ENCODE measurements at regions not wholly inside any gene's neighbourhood (a gene's known extent, or its start where the extent isn't known, plus 50 kb on each side); places are given as distances from the start of the nearest gene placed in this dataset.

DNA sequence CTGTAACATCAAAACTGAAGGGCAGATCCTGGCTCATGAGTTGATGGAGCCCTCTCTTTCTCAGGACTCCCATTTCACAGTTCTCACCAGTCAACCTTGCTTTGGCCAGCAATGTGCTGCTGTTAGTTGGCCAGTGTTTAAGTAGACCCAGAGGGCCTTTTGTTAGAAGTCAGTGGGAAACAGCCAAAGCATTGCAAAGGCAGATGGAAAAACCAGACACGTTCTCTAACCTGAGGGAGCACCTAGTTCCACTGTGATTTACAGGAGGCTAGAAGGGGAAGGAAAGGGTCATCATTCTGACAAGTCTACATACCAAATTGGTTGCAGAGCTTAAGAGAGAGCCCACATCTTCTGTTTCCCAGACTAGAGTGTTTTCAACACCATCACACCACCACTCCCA is 196.4 kb downstream of the OPA1 start:
- intact Hi-C loops (cut with micrococcal nuclease; ENCODE audit: unreplicated experiment): no loop called here
- BruUV-seq (replicated peaks): no TSS peak
- Mint-ChIP-seq H3K4me3 (ENCODE audit: low read depth, unreplicated experiment) (no peak overlapping the region), H3K27ac (ENCODE audit: unreplicated experiment) (no peak overlapping the region), H3K36me3 (ENCODE audit: insufficient read depth, unreplicated experiment) (peaks cover 9% of the 10 kb centered on the region), H3K9me3 (ENCODE audit: low read depth, unreplicated experiment) (no peaks in the 10 kb centered on the region), H3K27me3 (ENCODE audit: unreplicated experiment) (no peaks in the 10 kb centered on the region), H3K4me1 (ENCODE audit: low read depth, unreplicated experiment) (peaks cover 81% of the 10 kb centered on the region)
- CTCF ChIA-PET: no interaction called here
- DNase-seq: no peak
- TF ChIP-seq, protein P1, sequence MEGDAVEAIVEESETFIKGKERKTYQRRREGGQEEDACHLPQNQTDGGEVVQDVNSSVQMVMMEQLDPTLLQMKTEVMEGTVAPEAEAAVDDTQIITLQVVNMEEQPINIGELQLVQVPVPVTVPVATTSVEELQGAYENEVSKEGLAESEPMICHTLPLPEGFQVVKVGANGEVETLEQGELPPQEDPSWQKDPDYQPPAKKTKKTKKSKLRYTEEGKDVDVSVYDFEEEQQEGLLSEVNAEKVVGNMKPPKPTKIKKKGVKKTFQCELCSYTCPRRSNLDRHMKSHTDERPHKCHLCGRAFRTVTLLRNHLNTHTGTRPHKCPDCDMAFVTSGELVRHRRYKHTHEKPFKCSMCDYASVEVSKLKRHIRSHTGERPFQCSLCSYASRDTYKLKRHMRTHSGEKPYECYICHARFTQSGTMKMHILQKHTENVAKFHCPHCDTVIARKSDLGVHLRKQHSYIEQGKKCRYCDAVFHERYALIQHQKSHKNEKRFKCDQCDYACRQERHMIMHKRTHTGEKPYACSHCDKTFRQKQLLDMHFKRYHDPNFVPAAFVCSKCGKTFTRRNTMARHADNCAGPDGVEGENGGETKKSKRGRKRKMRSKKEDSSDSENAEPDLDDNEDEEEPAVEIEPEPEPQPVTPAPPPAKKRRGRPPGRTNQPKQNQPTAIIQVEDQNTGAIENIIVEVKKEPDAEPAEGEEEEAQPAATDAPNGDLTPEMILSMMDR (IDR thresholded peaks at IDR 0.05; ENCODE audit: unreplicated experiment): no peak

DNA sequence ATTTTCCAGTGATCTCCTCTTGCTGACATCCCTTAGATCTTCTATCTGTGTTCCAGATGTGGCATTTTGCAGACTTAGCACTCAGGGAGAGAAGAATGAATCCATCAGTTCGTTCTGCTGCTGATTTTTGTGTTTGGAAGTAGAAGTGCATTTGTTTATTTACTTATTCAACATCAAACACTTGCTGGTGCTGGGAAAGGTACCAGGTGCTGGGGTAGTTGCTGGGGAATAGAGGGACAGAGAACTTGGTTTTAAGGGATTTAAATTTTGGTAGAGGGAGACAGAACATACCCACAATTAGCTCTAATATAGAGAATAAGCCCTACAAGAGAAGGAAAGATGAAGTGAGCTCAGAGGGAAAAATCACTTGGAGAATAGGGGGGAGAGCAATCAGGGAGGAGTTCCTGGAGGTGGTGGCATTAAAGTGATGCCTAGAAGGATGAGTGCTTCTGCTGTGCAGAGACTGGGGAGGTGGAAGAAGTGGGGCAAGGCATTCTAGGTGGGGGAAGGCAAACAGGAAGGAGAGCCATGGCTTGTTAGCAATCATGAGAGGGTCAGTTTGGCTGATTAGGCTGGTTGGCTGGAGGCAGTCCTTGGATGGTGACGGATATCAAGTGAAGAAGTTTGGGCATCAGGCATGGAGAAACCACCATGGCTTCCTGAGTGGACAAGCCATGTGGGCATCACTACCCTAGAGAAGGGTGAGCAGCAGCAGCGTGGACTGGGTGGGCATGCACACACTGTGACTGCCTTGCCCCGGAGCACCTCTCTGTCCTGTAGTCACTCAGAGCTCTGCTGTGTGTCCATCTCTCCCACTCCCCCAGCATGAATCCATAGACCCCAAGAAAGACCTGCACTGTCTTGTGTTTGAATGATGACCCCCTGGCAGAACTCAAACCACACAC is 197.3 kb downstream of the OPA1 start:
- CTCF ChIA-PET: no interaction called here
- Mint-ChIP-seq H3K36me3 (ENCODE audit: insufficient read depth, unreplicated experiment) (peaks cover 9% of the 10 kb centered on the region), H3K27ac (ENCODE audit: unreplicated experiment) (peak overlapping the region; percentile 14), H3K9me3 (ENCODE audit: low read depth, unreplicated experiment) (no peaks in the 10 kb centered on the region), H3K4me3 (ENCODE audit: low read depth, unreplicated experiment) (no peak overlapping the region), H3K27me3 (ENCODE audit: unreplicated experiment) (no peaks in the 10 kb centered on the region), H3K4me1 (ENCODE audit: low read depth, unreplicated experiment) (peaks cover 76% of the 10 kb centered on the region)
- DNase-seq: no peak
- intact Hi-C loops (cut with micrococcal nuclease; ENCODE audit: unreplicated experiment): loop anchor here (2.0 kb wide), 1 partner anchor 38 kb away; no protein-coding TSS in a partner anchor
- TF ChIP-seq, protein P1 (IDR thresholded peaks at IDR 0.05; ENCODE audit: unreplicated experiment): no peak
- no TSS peak for BruUV-seq (replicated peaks)

DNA sequence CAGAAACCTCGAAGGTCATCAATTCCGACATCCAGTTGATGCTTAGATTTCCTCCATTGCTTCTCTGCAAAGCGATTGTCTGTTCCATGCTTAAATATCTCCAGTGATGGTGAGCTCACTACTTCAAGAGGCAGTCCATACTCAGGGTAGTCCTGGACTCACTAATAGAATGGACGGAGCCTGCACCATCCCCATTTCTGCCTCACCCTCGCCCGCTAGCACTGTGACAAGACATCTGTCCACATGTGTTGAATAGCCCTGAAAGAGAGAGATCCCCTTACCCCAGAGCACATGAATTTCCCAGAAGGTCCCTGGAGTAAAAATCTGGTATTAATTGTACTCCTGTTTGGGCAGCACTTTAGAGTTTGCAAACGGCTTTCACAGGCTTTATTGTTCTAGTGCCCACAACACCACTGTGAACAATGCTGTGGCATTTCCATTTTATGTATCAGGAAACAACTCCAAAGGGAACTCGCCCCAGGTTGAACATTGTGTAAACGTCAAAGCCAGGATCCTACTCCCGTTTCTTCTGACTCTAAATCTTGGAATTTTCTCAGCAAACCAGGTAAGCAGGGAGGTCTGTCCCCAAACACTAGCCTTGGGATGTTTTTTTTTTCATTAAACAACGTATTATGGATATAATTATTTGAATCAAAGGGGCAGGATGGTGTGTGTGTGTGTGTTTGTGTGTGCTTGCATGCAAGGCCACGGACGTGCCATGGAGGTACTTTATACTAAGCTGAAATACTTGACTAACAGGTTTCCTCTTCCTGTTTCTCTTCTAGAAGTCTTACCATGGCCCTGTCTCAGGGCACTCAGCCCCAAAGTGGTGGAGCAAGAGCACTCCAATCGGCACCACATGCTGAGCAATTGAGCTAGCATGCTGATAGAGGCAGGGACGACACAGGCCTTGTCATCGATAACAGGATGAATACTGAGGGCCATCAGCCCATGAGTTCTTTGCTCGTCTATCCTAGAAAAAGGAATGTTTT is 198.3 kb downstream of the OPA1 start:
- CTCF ChIA-PET: interaction anchor here (0.5 to 1.1 kb wide), 7 partner anchors 10 to 525 kb away, joined by 3 to 6 read pairs (median 3); no protein-coding TSS in a partner anchor
- Mint-ChIP-seq H3K27me3 (ENCODE audit: unreplicated experiment) (no peaks in the 10 kb centered on the region), H3K27ac (ENCODE audit: unreplicated experiment) (peak overlapping the region; percentile 63), H3K4me3 (ENCODE audit: low read depth, unreplicated experiment) (no peak overlapping the region), H3K36me3 (ENCODE audit: insufficient read depth, unreplicated experiment) (peaks cover 9% of the 10 kb centered on the region), H3K9me3 (ENCODE audit: low read depth, unreplicated experiment) (peaks cover 2% of the 10 kb centered on the region), H3K4me1 (ENCODE audit: low read depth, unreplicated experiment) (peaks cover 78% of the 10 kb centered on the region)
- BruUV-seq (replicated peaks): no TSS peak
- intact Hi-C loops (cut with micrococcal nuclease; ENCODE audit: unreplicated experiment): loop anchor here (2.0 kb wide), 1 partner anchor 37 kb away; no protein-coding TSS in a partner anchor
- TF ChIP-seq, protein P1 (IDR thresholded peaks at IDR 0.05; ENCODE audit: unreplicated experiment): no peak
- peak; percentile 71 for DNase-seq

DNA sequence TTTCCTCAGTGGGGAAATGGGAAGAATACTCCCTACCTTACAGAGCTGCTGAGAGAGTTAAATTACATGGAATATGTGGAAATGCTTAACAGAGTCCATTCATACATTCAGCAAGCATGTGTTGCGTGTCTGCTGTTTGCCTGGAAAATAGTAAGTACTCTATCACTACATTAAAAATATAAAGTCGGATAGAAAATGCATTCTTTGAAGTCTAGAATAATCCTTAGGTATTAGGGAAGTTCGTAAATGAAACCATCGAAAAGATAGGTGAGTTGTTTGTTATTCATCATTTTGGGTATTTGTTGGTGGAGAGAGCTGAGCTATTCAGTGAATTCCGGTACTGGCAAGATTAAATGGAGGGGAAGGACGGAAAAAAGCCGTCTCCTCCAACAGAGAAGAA is 200.1 kb downstream of the OPA1 start:
- CTCF ChIA-PET: no interaction called here
- no TSS peak for BruUV-seq (replicated peaks)
- no peak for DNase-seq
- H3K9me3 Mint-ChIP-seq (ENCODE audit: low read depth, unreplicated experiment): peaks cover 2% of the 10 kb centered on the region
- H3K27me3 Mint-ChIP-seq (ENCODE audit: unreplicated experiment): no peaks in the 10 kb centered on the region
- peaks cover 4% of the 10 kb centered on the region for H3K36me3 Mint-ChIP-seq (ENCODE audit: insufficient read depth, unreplicated experiment)
- H3K27ac Mint-ChIP-seq (ENCODE audit: unreplicated experiment): peak overlapping the region; percentile 20
- peaks cover 63% of the 10 kb centered on the region for H3K4me1 Mint-ChIP-seq (ENCODE audit: low read depth, unreplicated experiment)
- H3K4me3 Mint-ChIP-seq (ENCODE audit: low read depth, unreplicated experiment): no peak overlapping the region
- intact Hi-C loops (cut with micrococcal nuclease; ENCODE audit: unreplicated experiment): no loop called here
- TF ChIP-seq, protein P1 (IDR thresholded peaks at IDR 0.05; ENCODE audit: unreplicated experiment): no peak

All from Calu3 (cell line).